HepG2 (cell line): ENCODE measurements at regions not wholly inside any gene's neighbourhood (a gene's known extent, or its start where the extent isn't known, plus 50 kb on each side); places are given as distances from the start of the nearest gene placed in this dataset.

ENCODE experiments used
- ATAC-seq: fragments of 200-7000 bp; cut with Tn5 transposase; 3 replicates; pipeline ENCODE4 v1.9.1; 2020; ENCODE audit warnings: mild to moderate bottlenecking, moderate library complexity
- BruUV-seq: library from RNA; stranded (reverse); fragments of 400-500 nt; replicated peaks from 2 replicates; lab custom pipeline; 2021; lab: Mats Ljungman, UMichigan
- CTCF ChIA-PET: fragments of 300-600 bp; formaldehyde crosslinking; extraction: SDS; loops from one replicate; lab custom pipeline; 2021; ENCODE audit warnings: low total read pairs, inconsistent platforms, low intra/inter-chr PET ratio; lab: Yijun Ruan, JAX
- POLR2A ChIA-PET: fragments of 350-600 bp; sonication (Branson Sonifier 250); formaldehyde crosslinking; loops from one replicate; lab custom pipeline; 2020; ENCODE audit warnings: antibody characterized with exemption, inconsistent platforms; lab: Yijun Ruan, JAX
- DNase-seq: peaks from one replicate; pipeline ENCODE4 v3.0.0-alpha.2; 2015; ENCODE audit warnings: low spot score
- FAIRE-seq: peaks from 3 replicates; lab custom pipeline; 2011; peaks lifted over from hg19 to GRCh38; lab: Jason Lieb, UNC
- H2AFZ ChIP-seq: one replicate; pipeline ENCODE4 v1.6.1; 2011; ENCODE audit warnings: low read length, inconsistent platforms
- H3K27ac ChIP-seq: fragments of 300-600 bp; 3 replicates; pipeline ENCODE4 v1.8.0; 2011; ENCODE audit warnings: mixed run types, mild to moderate bottlenecking, mixed read lengths, low read length, inconsistent platforms; ENCODE audit not compliant: insufficient read depth; ENCODE audit errors: extremely low read length
- H3K27me3 ChIP-seq, 2 experiments: fragments of 200-600 bp in 1 of 2; 2 replicates in 1 of 2; 3 replicates in 1 of 2; pipeline versions ENCODE4 v1.6.0 to v1.8.0; 2011; ENCODE audit warnings: low read length in 2 of 2, mild to moderate bottlenecking in 2 of 2, moderate library complexity in 2 of 2, inconsistent platforms in 1 of 2; ENCODE audit not compliant: insufficient read depth in 2 of 2, control insufficient read depth in 1 of 2
- H3K36me3 ChIP-seq, 2 experiments: fragments of 200-600 bp in 1 of 2; replicated peaks in 1 of 2; 2 replicates in 1 of 2; 3 replicates in 1 of 2; pipeline versions ENCODE4 v1.5.1 to v1.8.0; 2011; ENCODE audit warnings: low read length in 2 of 2, inconsistent platforms in 1 of 2; ENCODE audit not compliant: insufficient read depth in 2 of 2, control insufficient read depth in 1 of 2
- H3K4me1 ChIP-seq: 2 replicates; pipeline ENCODE4 v1.5.1; 2012; ENCODE audit warnings: low read length, inconsistent platforms; ENCODE audit not compliant: insufficient read depth
- H3K4me2 ChIP-seq: 2 replicates; pipeline ENCODE4 v1.6.0; 2011; ENCODE audit warnings: low read depth, low read length, inconsistent platforms
- H3K4me3 ChIP-seq, 3 experiments: fragments of 200-600 bp in 1 of 3; sonication (generic), shearing (Covaris generic) in 1 of 3; replicated peaks in 1 of 3; 2 replicates each; pipeline ENCODE4 v1.5.1; 2011 to 2016; ENCODE audit warnings: low read length in 3 of 3, inconsistent platforms in 2 of 3, low read depth in 2 of 3, mild to moderate bottlenecking in 2 of 3, control low read depth in 1 of 3, mixed read lengths in 1 of 3; ENCODE audit not compliant: insufficient read depth in 1 of 3
- H3K79me2 ChIP-seq: one replicate; pipeline ENCODE4 v1.6.1; 2011; ENCODE audit warnings: low read length, inconsistent platforms; ENCODE audit not compliant: insufficient read depth
- H3K9ac ChIP-seq: 2 replicates; pipeline ENCODE4 v1.6.0; 2011; ENCODE audit warnings: mild to moderate bottlenecking, low read depth, low read length, inconsistent platforms; ENCODE audit not compliant: insufficient read depth
- H3K9me3 ChIP-seq: 2 replicates; pipeline ENCODE4 v1.5.1; 2012; ENCODE audit warnings: mild to moderate bottlenecking, low read length
- H4K20me1 ChIP-seq: 2 replicates; pipeline ENCODE4 v1.6.0; 2011; ENCODE audit warnings: inconsistent platforms, mild to moderate bottlenecking, low read length, moderate library complexity; ENCODE audit not compliant: insufficient read depth
- CEBPZ ChIP-seq: IDR thresholded peaks from 2 replicates; pipeline ENCODE4 v1.6.1; 2012; ENCODE audit warnings: low read length, improper control_type of control experiment
- CREB3 ChIP-seq: sonication (generic); formaldehyde crosslinking; IDR thresholded peaks from 2 replicates; pipeline ENCODE4 v1.5.0; 2020; ENCODE audit warnings: missing genetic modification reagents
- HNF4G ChIP-seq, 2 experiments: sonication (generic) in 1 of 2; formaldehyde crosslinking in 1 of 2; IDR thresholded peaks; 2 replicates each; pipeline versions ENCODE4 v1.4.0 to v1.6.1; 2011 to 2020; ENCODE audit warnings: borderline replicate concordance in 2 of 2, low read depth in 2 of 2, mild to moderate bottlenecking in 2 of 2, low read length in 1 of 2, missing genetic modification reagents in 1 of 2, moderate library complexity in 1 of 2
- PHF20 ChIP-seq: sonication (generic); formaldehyde crosslinking; IDR thresholded peaks from 2 replicates; pipeline ENCODE4 v1.5.0; 2020; ENCODE audit warnings: mild to moderate bottlenecking, missing genetic modification reagents
- RERE ChIP-seq: IDR thresholded peaks from 2 replicates; pipeline ENCODE4 v1.6.1; 2016; ENCODE audit warnings: low read depth, missing genetic modification reagents, missing compliant biosample characterization
- REXO4 ChIP-seq: sonication (generic); formaldehyde crosslinking; IDR thresholded peaks from 2 replicates; pipeline ENCODE4 v1.8.0; 2022; ENCODE audit warnings: missing genetic modification reagents, mild to moderate bottlenecking, borderline replicate concordance
- SMARCE1 ChIP-seq: fragments of 450-650 bp; IDR thresholded peaks from 2 replicates; pipeline ENCODE4 v1.6.1; 2017; ENCODE audit warnings: borderline replicate concordance
- ZBTB10 ChIP-seq: sonication (generic); formaldehyde crosslinking; IDR thresholded peaks from 2 replicates; pipeline ENCODE4 v1.4.0; 2020; ENCODE audit warnings: missing genetic modification reagents, borderline replicate concordance
- ZFP90 ChIP-seq: sonication (generic); formaldehyde crosslinking; IDR thresholded peaks from 2 replicates; pipeline ENCODE4 v1.8.0; 2022; ENCODE audit warnings: missing genetic modification reagents, mild to moderate bottlenecking, inconsistent platforms, borderline replicate concordance
- ZNF274 ChIP-seq: sonication (generic); formaldehyde crosslinking; IDR thresholded peaks from 2 replicates; pipeline ENCODE4 v1.5.1; 2020; ENCODE audit warnings: mild to moderate bottlenecking, missing genetic modification reagents
- ZNF34 ChIP-seq: sonication (generic); formaldehyde crosslinking; IDR thresholded peaks from 2 replicates; pipeline ENCODE4 v1.4.0; 2020; ENCODE audit warnings: mild to moderate bottlenecking, missing genetic modification reagents, borderline replicate concordance
- WGBS: methylation state at CpG from one replicate; pipeline ENCODE4 v1.1.6; 2017; ENCODE audit warnings: low lambda C conversion rate; 5-methylcytosine and 5-hydroxymethylcytosine counted together
- in situ Hi-C: cut with HindIII; loops from 2 replicates; pipeline ENCODE4 v1.10.0; 2017; ENCODE audit warnings: low pct_unique_long_range_greater_than_20kb; ENCODE audit not compliant: extremely low pct_ligation_motif_present
- intact Hi-C: fragments of 100-400 bp; cut with micrococcal nuclease; formaldehyde crosslinking; loops from one replicate; pipeline ENCODE4 v1.10.0; 2022; ENCODE audit not compliant: unreplicated experiment

GRCh38 chr10:36640626-36641025 is 484.8 kb upstream of the ANKRD30A start:
- CTCF ChIA-PET, result no interaction called here
- intact Hi-C loops, result no loop called here
- no peak for FAIRE-seq
- TF ChIP-seq ZBTB10 (CRISPR knock-in tag) (no peak), ZNF34 (CRISPR knock-in tag) (no peak), HNF4G (IDR thresholded peaks at IDR 0.05; ENCODE audit: borderline replicate concordance, low read depth, low read length) (no peak), HNF4G (CRISPR knock-in tag; IDR thresholded peaks at IDR 0.05; ENCODE audit: borderline replicate concordance, low read depth) (no peak), SMARCE1 (no peak), RERE (CRISPR knock-in tag) (no peak), ZNF274 (CRISPR knock-in tag) (no peak), PHF20 (CRISPR knock-in tag) (no peak), CEBPZ (no peak), ZFP90 (no peak), REXO4 (no peak), CREB3 (CRISPR knock-in tag) (no peak)

More at GRCh38 chr10:36640626-36641025, 484.8 kb upstream of the ANKRD30A start:
- Histone ChIP-seq H3K4me2 (no peak overlapping the region), H3K27ac (no peak overlapping the region), H3K4me1 (no peaks in the 10 kb centered on the region), H3K9me3 (no peaks in the 10 kb centered on the region), H3K27me3 (no peaks in the 10 kb centered on the region), H2AFZ (no peak overlapping the region), H4K20me1 (no peaks in the 10 kb centered on the region), H3K79me2 (no peaks in the 10 kb centered on the region), H3K36me3 (no peaks in the 10 kb centered on the region), H3K4me3 (no peak overlapping the region), H3K9ac (no peak overlapping the region)
- in situ Hi-C loops, result no loop called here
- ATAC-seq, result no peak
- POLR2A ChIA-PET, result no interaction called here
- 38% methylated on average over 4 of the region's 4 CpGs for WGBS
- no TSS peak for BruUV-seq
- DNase-seq, result no peak
